AG04449 (cell line): ENCODE measurements at regions not wholly inside any gene's neighbourhood (a gene's known extent, or its start where the extent isn't known, plus 50 kb on each side); places are given as distances from the start of the nearest gene placed in this dataset.

Source experiments
- CTCF ChIA-PET: fragments of 350-600 bp; formaldehyde crosslinking; extraction: SDS; loops from one replicate; lab custom pipeline; 2021; ENCODE audit warnings: antibody characterized with exemption; lab: Yijun Ruan, JAX
- POLR2A ChIA-PET: fragments of 400-600, 350-600 bp; formaldehyde crosslinking; extraction: SDS; loops from one replicate; lab custom pipeline; 2020; ENCODE audit warnings: antibody characterized with exemption, inconsistent platforms; lab: Yijun Ruan, JAX
- DNase-seq: peaks from one replicate; pipeline ENCODE4 v3.0.0-alpha.2; 2010; ENCODE audit warnings: low read depth, low spot score
- H3K4me3 ChIP-seq: 2 replicates; pipeline ENCODE4 v1.5.1; 2011; ENCODE audit warnings: low read depth, mild to moderate bottlenecking, control low read depth, low read length
- TF ChIP-seq, protein P1 (sequence below): IDR thresholded peaks from one replicate; pipeline ENCODE4 v1.5.1; 2011; ENCODE audit warnings: mild to moderate bottlenecking, moderate library complexity, low read length, control low read depth, inconsistent platforms; ENCODE audit not compliant: insufficient read depth; ENCODE audit errors: missing control alignments

DNA sequence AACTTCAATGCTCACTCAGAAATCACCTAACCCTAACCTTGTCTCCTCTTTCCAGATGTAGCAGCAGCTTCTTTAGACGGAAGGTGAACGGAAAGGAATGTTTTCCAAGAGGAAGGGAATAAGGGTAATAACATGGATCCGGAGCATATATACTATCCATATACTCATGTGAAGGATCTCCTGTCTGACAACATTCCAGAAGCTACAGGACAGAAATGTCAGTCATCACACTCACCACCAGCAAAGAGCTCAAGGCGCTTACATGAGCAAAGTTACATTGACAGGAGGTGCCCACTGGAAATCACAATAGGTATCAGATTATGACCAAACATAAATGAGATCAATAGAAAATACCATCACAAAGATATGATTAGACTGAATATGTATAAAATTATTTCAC is 122.1 kb upstream of the CCDC28A start:
- DNase-seq, result no peak
- H3K4me3 ChIP-seq, result no peak overlapping the region
- POLR2A ChIA-PET, result no interaction called here
- CTCF ChIA-PET, result interaction anchor here (0.8 to 1.6 kb wide), 2 partner anchors 41 to 60 kb away, joined by 3 to 6 read pairs; no protein-coding TSS in a partner anchor
- TF ChIP-seq, protein P1, sequence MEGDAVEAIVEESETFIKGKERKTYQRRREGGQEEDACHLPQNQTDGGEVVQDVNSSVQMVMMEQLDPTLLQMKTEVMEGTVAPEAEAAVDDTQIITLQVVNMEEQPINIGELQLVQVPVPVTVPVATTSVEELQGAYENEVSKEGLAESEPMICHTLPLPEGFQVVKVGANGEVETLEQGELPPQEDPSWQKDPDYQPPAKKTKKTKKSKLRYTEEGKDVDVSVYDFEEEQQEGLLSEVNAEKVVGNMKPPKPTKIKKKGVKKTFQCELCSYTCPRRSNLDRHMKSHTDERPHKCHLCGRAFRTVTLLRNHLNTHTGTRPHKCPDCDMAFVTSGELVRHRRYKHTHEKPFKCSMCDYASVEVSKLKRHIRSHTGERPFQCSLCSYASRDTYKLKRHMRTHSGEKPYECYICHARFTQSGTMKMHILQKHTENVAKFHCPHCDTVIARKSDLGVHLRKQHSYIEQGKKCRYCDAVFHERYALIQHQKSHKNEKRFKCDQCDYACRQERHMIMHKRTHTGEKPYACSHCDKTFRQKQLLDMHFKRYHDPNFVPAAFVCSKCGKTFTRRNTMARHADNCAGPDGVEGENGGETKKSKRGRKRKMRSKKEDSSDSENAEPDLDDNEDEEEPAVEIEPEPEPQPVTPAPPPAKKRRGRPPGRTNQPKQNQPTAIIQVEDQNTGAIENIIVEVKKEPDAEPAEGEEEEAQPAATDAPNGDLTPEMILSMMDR, result no peak

GRCh38 chr6:138652824-138653223 is 120.7 kb upstream of the CCDC28A start:
- no peak for DNase-seq
- TF ChIP-seq, protein P1, result no peak
- H3K4me3 ChIP-seq, result no peak overlapping the region
- POLR2A ChIA-PET, result no interaction called here
- CTCF ChIA-PET, result no interaction called here

DNA sequence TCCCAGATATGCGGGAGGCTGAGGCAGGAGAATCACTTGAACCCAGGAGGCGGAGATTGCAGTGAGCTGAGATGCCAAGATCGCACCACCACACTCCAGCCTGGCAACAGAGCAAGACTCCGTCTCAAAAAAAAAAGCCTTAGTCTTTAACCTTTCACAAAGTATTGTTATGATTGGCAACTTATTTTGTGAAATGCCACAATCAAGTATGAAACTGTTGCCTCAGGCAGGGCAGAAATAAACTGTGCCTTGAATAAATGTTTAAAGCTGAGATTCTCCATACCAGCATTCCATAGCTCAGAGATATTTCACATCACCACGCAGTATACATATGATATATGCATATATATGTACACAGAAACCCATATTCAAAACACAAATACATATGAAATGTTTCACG is 120.1 kb upstream of the CCDC28A start:
- TF ChIP-seq, protein P1, result no peak
- ChIA-PET POLR2A (interaction anchor here (0.6 kb wide), 1 partner anchor 14 kb away, joined by 3 read pairs; no protein-coding TSS in a partner anchor), CTCF (no interaction called here)
- DNase-seq, result no peak
- H3K4me3 ChIP-seq, result no peak overlapping the region

DNA sequence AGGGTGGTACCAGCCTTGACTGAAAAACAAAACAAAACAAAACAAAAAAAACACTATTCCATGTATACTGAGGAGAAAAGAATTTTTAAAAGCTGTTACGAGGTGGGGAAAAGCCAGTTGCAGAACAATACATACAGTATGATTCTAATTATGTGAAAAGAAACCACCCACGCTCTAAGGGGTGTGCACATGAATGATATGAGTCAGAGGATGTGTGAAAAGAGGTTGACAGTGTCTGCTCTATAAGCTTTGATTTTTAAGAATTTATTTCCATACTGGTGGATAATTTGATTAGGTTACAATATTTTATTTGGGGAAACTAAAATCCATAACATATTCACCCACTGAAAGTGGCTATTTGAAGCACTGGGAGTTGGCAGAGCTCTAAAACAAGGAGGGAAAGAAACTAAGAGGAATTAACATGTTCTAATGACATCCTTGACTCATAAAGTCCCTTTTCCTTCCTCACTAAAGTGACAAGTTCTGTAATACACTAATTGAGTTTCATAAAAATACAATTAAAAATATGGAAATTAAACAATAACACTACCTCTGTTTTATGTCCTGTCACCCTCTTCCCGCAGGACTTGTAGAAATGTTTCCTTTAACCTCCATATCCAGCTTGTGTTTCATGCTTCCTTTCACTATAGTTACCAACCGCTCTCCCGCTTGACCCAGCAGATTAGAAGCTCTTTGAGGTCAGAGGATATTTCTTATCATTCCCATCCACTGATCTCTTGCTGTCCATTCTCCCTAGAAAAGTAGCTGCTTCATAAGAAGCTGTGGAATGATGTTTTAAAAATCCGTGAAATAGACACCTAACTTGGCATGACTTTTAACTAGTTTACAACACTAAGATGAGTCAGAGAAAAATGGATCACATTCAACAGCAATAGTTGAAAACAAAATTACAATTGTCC is 118.6 kb upstream of the CCDC28A start:
- DNase-seq, result no peak
- CTCF ChIA-PET, result interaction anchor here (0.9 to 2.2 kb wide), 3 partner anchors 37 to 250 kb away, joined by 3 to 8 read pairs (median 3); partner anchors contain the start of gene HEBP2
- POLR2A ChIA-PET, result no interaction called here
- no peak overlapping the region for H3K4me3 ChIP-seq
- TF ChIP-seq, protein P1, result no peak

DNA sequence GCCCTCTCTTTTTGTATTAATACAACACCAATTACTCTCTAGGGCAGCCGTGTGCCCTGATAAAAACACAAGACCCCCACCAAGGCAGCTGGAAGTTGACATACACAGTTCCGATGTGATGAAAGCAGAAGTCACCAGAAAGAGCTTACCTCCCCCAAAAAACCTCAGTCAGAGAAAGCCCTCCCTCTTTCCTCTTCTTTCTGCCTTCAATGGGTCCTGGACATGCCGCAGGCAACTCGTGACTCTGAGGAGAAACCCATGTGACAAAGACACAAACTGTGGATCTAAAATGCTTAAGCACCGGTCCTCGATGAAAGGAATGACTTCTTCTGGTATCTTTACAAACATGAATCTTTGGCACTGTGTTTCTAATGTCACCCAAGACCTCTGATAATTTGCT is 117.7 kb upstream of the CCDC28A start:
- CTCF ChIA-PET, result interaction anchor here (1.0 to 2.2 kb wide), 3 partner anchors 36 to 110 kb away, joined by 3 to 8 read pairs (median 4); no protein-coding TSS in a partner anchor
- no peak for DNase-seq
- no peak overlapping the region for H3K4me3 ChIP-seq
- TF ChIP-seq, protein P1, result no peak
- POLR2A ChIA-PET, result no interaction called here
